ENCODE measurements at regions not wholly inside any gene's neighbourhood (a gene's known extent, or its start where the extent isn't known, plus 50 kb on each side); places are given as distances from the start of the nearest gene placed in this dataset.

- H3K27me3 ChIP-seq (ENCODE audit: control insufficient read depth in 4 of 4, insufficient read depth in 4 of 4, low read length in 3 of 4) = no peaks in the 10 kb centered on the region
- WGBS = 89% methylated on average over 4 of the region's 4 CpGs
- H3K27ac ChIP-seq (ENCODE audit: low read depth in 1 of 2, low read length in 2 of 2) = no peak overlapping the region
- H3K4me3 ChIP-seq (ENCODE audit: low read depth in 1 of 3, low read length in 3 of 3) = no peak overlapping the region
- no peaks in the 10 kb centered on the region for H3K4me1 ChIP-seq (ENCODE audit: control insufficient read depth in 4 of 4, insufficient read depth in 4 of 4, low read length in 3 of 4)
- H3K9me3 ChIP-seq (ENCODE audit: control insufficient read depth in 4 of 4, low read length in 3 of 4) = no peaks in the 10 kb centered on the region
- TF ChIP-seq FOXA2 (IDR thresholded peaks at IDR 0.05) (no peak), CTCF (IDR thresholded peaks at IDR 0.05; ENCODE audit: low read depth, low read length, missing input control) (no peak), ZBTB33 (IDR thresholded peaks at IDR 0.05) (no peak), RXRA (IDR thresholded peaks at IDR 0.05) (no peak), REST (IDR thresholded peaks at IDR 0.05) (no peak)
- no peak for DNase-seq (ENCODE audit: low spot score)
- no peak overlapping the region for H3K9ac ChIP-seq (ENCODE audit: low read depth in 1 of 2, low read length in 2 of 2)
- no peaks in the 10 kb centered on the region for H3K36me3 ChIP-seq (ENCODE audit: control insufficient read depth in 4 of 4, insufficient read depth in 3 of 4, low read depth in 1 of 4, low read length in 3 of 4)
Observed at GRCh38 chr7:69398986-69399385, 199.3 kb upstream of the AUTS2 start.

GRCh38 chr7:69399401-69399800 is 198.9 kb upstream of the AUTS2 start:
- no peaks in the 10 kb centered on the region for H3K4me1 ChIP-seq (ENCODE audit: control insufficient read depth in 4 of 4, insufficient read depth in 4 of 4, low read length in 3 of 4)
- DNase-seq (ENCODE audit: low spot score) = no peak
- TF ChIP-seq CTCF (IDR thresholded peaks at IDR 0.05; ENCODE audit: low read depth, low read length, missing input control) = no peak
- no peak for TF ChIP-seq FOXA2 (IDR thresholded peaks at IDR 0.05)
- TF ChIP-seq RXRA (IDR thresholded peaks at IDR 0.05) = no peak
- TF ChIP-seq MAX (IDR thresholded peaks at IDR 0.05) = no peak
- TF ChIP-seq YY1 (IDR thresholded peaks at IDR 0.05) = no peak
- TF ChIP-seq RAD21 (IDR thresholded peaks at IDR 0.05) = no peak
- TF ChIP-seq ATF3 (IDR thresholded peaks at IDR 0.05) = no peak
- H3K4me3 ChIP-seq (ENCODE audit: low read depth in 1 of 3, low read length in 3 of 3) = no peak overlapping the region
- no peaks in the 10 kb centered on the region for H3K27me3 ChIP-seq (ENCODE audit: control insufficient read depth in 4 of 4, insufficient read depth in 4 of 4, low read length in 3 of 4)
- no peak overlapping the region for H3K9ac ChIP-seq (ENCODE audit: low read depth in 1 of 2, low read length in 2 of 2)
- H3K27ac ChIP-seq (ENCODE audit: low read depth in 1 of 2, low read length in 2 of 2) = no peak overlapping the region
- H3K36me3 ChIP-seq (ENCODE audit: control insufficient read depth in 4 of 4, insufficient read depth in 3 of 4, low read depth in 1 of 4, low read length in 3 of 4) = no peaks in the 10 kb centered on the region
- no peaks in the 10 kb centered on the region for H3K9me3 ChIP-seq (ENCODE audit: control insufficient read depth in 4 of 4, low read length in 3 of 4)
